Aorta (tissue), 5 donors: ENCODE measurements at regions not wholly inside any gene's neighbourhood (a gene's known extent, or its start where the extent isn't known, plus 50 kb on each side); places are given as distances from the start of the nearest gene placed in this dataset.

Experiments
- ATAC-seq: fragments of 200-7000 bp; cut with Tn5 transposase; one replicate; pipeline ENCODE4 v1.9.1; 2022; ENCODE audit warnings: moderate library complexity; ENCODE audit not compliant: low FRiP score
- DNase-seq, 2 donors: peaks; one replicate each; pipeline ENCODE4 v3.0.0-alpha.2; 2020
- H3K27ac ChIP-seq, 2 donors: one replicate each; pipeline ENCODE4 v1.5.1; 2013; ENCODE audit warnings: low read length in 2 of 2, mild to moderate bottlenecking in 2 of 2, moderate library complexity in 2 of 2, control low read depth in 1 of 2, inconsistent platforms in 1 of 2, low read depth in 1 of 2
- H3K27me3 ChIP-seq, 2 donors: one replicate each; pipeline ENCODE4 v1.6.1; 2013; ENCODE audit warnings: control low read depth in 1 of 2, low read length in 1 of 2, mild to moderate bottlenecking in 1 of 2, moderate library complexity in 1 of 2; ENCODE audit not compliant: insufficient read depth in 2 of 2, control insufficient read depth in 1 of 2
- H3K36me3 ChIP-seq, 2 donors: one replicate each; pipeline ENCODE4 v1.6.1; 2013; ENCODE audit warnings: control low read depth in 1 of 2, low read length in 1 of 2, mild to moderate bottlenecking in 1 of 2; ENCODE audit not compliant: insufficient read depth in 2 of 2, control insufficient read depth in 1 of 2
- H3K4me1 ChIP-seq, 2 donors: one replicate each; pipeline ENCODE4 v1.6.1; 2013; ENCODE audit warnings: low read length in 2 of 2, control low read depth in 1 of 2, mild to moderate bottlenecking in 1 of 2, moderate library complexity in 1 of 2; ENCODE audit not compliant: insufficient read depth in 2 of 2, control insufficient read depth in 1 of 2
- H3K4me3 ChIP-seq, 2 donors: one replicate each; pipeline ENCODE4 v1.5.1; 2013; ENCODE audit warnings: low read length in 2 of 2, control low read depth in 1 of 2, mild to moderate bottlenecking in 1 of 2
- H3K9me3 ChIP-seq: one replicate; pipeline ENCODE4 v1.6.1; 2013; ENCODE audit warnings: mild to moderate bottlenecking, low read length; ENCODE audit not compliant: control insufficient read depth
- WGBS, 2 donors: extraction: QIAGEN DNeasy Blood & Tissue Kit; methylation state at CpG; one replicate each; pipeline ENCODE4 v1.1.7; 2013; 5-methylcytosine and 5-hydroxymethylcytosine counted together
- intact Hi-C, 2 donors: fragments of 100-400 bp; cut with DNase I; formaldehyde crosslinking; loops; one replicate each; pipeline versions ENCODE4 v1.14.2 to v1.15.0; 2022
- donor health status: healthy with polysubstance abuse.
- donor health status: Bipolar disorder and iron deficiency.
- donor health status: DM: no; HTN: no; CAD: no.
- donor health status: DM: no; HTN: no; CAD: no.
- donor health status: DM: yes; HTN: yes; CAD: no.

GRCh38 chr2:203809991-203810510 lies 57.5 kb upstream of the CTLA4 start:
- no peaks in the 10 kb centered on the region for H3K36me3 ChIP-seq
- H3K27me3 ChIP-seq, result no peaks in the 10 kb centered on the region
- peaks cover 0 to under 1% of the 10 kb centered on the region in 2 donors for H3K4me1 ChIP-seq
- DNase-seq (no peak), ATAC-seq (no peak)
- WGBS, 2 donors, result 98 to 99% methylated on average over 3 of the region's 3 CpGs
- H3K4me3 ChIP-seq, result no peak overlapping the region
- no peaks in the 10 kb centered on the region for H3K9me3 ChIP-seq
- intact Hi-C loops, result loop anchor here in 1 of 2 donors (10.0 kb wide), 1 partner anchor 95 kb away; no protein-coding TSS in a partner anchor
- H3K27ac ChIP-seq, result no peak overlapping the region

DNA sequence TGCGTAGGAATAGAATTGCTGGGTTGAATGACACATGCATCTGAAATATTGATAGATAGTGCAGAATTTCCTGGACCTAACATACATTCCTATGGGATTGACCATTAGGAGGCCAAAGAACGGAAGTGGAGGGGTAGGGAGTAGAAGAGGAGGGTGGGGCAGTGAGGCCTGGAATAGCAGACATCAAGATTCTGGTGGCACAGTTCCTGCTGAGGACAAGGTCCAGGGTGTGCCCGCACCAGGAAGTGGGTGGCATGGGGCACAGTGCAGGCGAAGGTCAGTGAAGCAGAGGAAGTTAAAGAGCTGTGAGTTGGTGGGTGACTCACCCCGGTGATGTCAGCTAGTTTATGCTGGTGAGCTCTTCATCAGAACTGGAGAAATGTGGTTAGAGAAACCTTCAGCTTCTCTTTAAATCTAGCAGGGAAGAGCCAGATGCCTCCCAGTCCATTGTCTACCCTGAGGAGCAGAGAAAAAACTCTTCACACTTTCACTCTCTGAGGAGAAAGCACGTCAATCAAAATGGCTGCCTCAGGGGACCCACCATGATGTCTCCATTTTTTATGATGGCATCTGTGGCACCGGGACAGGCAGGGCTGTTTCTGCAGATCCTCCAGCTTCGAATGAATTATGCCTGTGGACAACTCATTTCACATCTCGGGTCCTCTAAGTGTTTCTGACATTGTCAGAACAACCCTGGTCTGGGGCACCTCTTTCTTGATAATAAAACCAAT lies 55.9 kb upstream of the CTLA4 start:
- intact Hi-C loops, result loop anchor here in 1 of 2 donors (10.0 kb wide), 1 partner anchor 93 kb away; no protein-coding TSS in a partner anchor
- Histone ChIP-seq H3K27ac (no peak overlapping the region), H3K4me3 (no peak overlapping the region), H3K4me1 (peaks cover 0 to 2% of the 10 kb centered on the region in 2 donors), H3K36me3 (no peaks in the 10 kb centered on the region), H3K27me3 (no peaks in the 10 kb centered on the region), H3K9me3 (no peaks in the 10 kb centered on the region)
- DNase-seq (peak; percentile 88 to 93), ATAC-seq (peak; percentile 60)
- WGBS, 2 donors, result 61 to 67% methylated on average over 9 of the region's 9 CpGs

DNA sequence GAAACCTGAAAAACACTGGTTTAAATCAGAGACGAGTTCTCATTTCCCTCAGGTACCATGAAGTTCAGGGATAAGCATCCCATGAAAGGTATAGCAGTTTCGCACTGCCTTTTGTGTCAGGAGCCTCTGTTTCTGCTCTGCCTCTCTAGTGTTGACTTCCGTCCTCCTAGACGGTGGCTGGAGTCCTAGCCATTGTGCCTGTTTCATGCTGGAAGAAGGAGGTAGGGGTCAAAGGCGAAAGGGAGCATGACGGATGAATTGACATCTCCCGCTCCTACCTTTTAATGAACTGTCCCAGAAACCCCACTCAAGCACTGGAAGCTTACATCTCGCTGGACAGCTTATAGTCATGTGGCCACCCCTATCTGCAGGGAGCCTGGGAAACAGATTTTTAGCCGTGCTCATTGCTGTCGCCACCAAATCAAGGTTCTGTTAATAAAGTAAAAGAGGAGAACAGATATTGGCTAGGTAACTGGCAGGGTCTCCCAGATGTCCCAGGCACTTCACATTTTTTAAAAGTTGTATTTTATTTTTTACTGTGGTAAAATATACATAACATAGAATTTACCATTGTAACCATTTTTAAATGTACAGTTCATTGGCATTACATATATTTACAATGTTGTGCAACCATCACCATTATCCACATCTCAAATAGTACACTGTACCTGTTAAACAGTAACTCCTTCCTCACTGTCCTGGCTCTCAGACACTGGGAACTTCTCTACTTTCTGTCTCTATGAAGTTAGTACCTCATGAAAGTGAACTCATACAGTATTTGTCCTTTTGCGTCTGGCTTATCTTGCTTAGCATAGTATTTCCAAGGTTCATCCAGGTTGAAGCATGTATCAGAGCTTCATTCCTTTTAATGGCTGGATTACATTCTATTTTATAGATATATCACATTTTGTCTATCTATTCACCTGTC lies 55.0 kb upstream of the CTLA4 start:
- Histone ChIP-seq H3K4me1 (peaks cover 0 to 2% of the 10 kb centered on the region in 2 donors), H3K4me3 (no peak overlapping the region), H3K27me3 (no peaks in the 10 kb centered on the region), H3K27ac (no peak overlapping the region), H3K9me3 (no peaks in the 10 kb centered on the region), H3K36me3 (no peaks in the 10 kb centered on the region)
- DNase-seq (no peak), ATAC-seq (no peak)
- 85 to 86% methylated on average over 11 of the region's 11 CpGs for WGBS, 2 donors
- intact Hi-C loops, result loop anchor here in 1 of 2 donors (10.0 kb wide), 1 partner anchor 92 kb away; no protein-coding TSS in a partner anchor

- H3K9me3 ChIP-seq, result no peaks in the 10 kb centered on the region
- intact Hi-C loops, result loop anchor here in 1 of 2 donors (10.0 kb wide), 1 partner anchor 91 kb away; no protein-coding TSS in a partner anchor
- 78 to 86% methylated on average over 1 of the region's 1 CpG for whole genome bisulfite sequencing, 2 donors
- ATAC-seq (no peak), DNase-seq (no peak)
- H3K36me3 ChIP-seq, result no peaks in the 10 kb centered on the region
- no peaks in the 10 kb centered on the region for H3K27me3 ChIP-seq
- no peak overlapping the region for H3K27ac ChIP-seq
- H3K4me1 ChIP-seq, result peaks cover 0 to 2% of the 10 kb centered on the region in 2 donors
- H3K4me3 ChIP-seq, result no peak overlapping the region
Measured at GRCh38 chr2:203813684-203814083, 53.9 kb upstream of the CTLA4 start.

GRCh38 chr2:203814661-203815540 lies 52.7 kb upstream of the CTLA4 start:
- 32% methylated on average over 10 of the region's 10 CpGs for WGBS, 2 donors
- Histone ChIP-seq H3K4me1 (peaks cover 0 to 2% of the 10 kb centered on the region in 2 donors), H3K27ac (no peak overlapping the region), H3K4me3 (no peak overlapping the region), H3K9me3 (no peaks in the 10 kb centered on the region), H3K27me3 (no peaks in the 10 kb centered on the region), H3K36me3 (no peaks in the 10 kb centered on the region)
- intact Hi-C loops, result loop anchor here (1.0 to 10.0 kb wide), 3 partner anchors 90 to 333 kb away; no protein-coding TSS in a partner anchor
- ATAC-seq (peak; percentile 85), DNase-seq (peak in 1 of 2 donors; percentile 66)

- Histone ChIP-seq H3K4me3 (no peak overlapping the region), H3K9me3 (no peaks in the 10 kb centered on the region), H3K36me3 (no peaks in the 10 kb centered on the region), H3K27ac (no peak overlapping the region), H3K4me1 (peaks cover 0 to 2% of the 10 kb centered on the region in 2 donors), H3K27me3 (no peaks in the 10 kb centered on the region)
- no peak for ATAC-seq
- 1 to 2% methylated on average over 2 of the region's 2 CpGs for WGBS, 2 donors
- DNase-seq, result no peak
- intact Hi-C loops, result loop anchor here (1.0 to 10.0 kb wide), 3 partner anchors 89 to 333 kb away; no protein-coding TSS in a partner anchor
Measured at GRCh38 chr2:203815541-203815898, 52.1 kb upstream of the CTLA4 start.

DNA sequence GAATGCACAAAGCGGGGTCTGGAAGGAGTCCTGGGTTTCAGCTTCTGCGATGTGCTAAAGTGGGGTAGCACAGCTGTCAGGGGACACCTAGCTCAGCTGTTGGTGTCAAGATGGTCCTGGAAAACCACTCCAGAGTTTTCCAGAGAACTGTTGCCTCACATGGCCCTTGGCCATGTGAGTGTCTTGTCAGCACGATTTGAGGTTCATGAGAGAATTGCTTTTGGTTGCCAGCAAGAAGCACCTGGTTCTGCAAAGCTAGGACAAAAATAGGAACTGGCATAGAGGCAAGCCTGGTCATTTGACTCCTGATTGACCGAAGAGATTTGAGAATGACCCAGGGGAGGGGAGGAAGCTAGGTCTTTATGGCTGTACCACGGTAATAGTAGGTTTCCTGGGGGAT lies 50.4 kb upstream of the CTLA4 start:
- Histone ChIP-seq H3K4me1 (peaks cover 0 to 2% of the 10 kb centered on the region in 2 donors), H3K9me3 (no peaks in the 10 kb centered on the region), H3K27me3 (no peaks in the 10 kb centered on the region), H3K27ac (no peak overlapping the region), H3K36me3 (no peaks in the 10 kb centered on the region), H3K4me3 (no peak overlapping the region)
- intact Hi-C loops, result loop anchor here (5.0 to 10.0 kb wide), 2 partner anchors 88 to 335 kb away; no protein-coding TSS in a partner anchor
- ATAC-seq, result no peak
- no peak for DNase-seq
- 70 to 75% methylated on average over 5 of the region's 5 CpGs for WGBS, 2 donors
